GM18502 (cell line): ENCODE measurements at regions not wholly inside any gene's neighbourhood (a gene's known extent, or its start where the extent isn't known, plus 50 kb on each side); places are given as distances from the start of the nearest gene placed in this dataset.

ENCODE experiments used
- ATAC-seq: cut with Tn5 transposase; IDR thresholded peaks from one replicate; pipeline ENCODE4 v1.9.1; 2021; ENCODE audit warnings: mild to moderate bottlenecking; ENCODE audit not compliant: unreplicated experiment, poor library complexity

- ATAC-seq = no peak
Measured at GRCh38 chr14:48536318-48536717, 860.9 kb upstream of the MDGA2 start.

GRCh38 chr14:48527832-48528231 lies 852.4 kb upstream of the MDGA2 start:
- ATAC-seq = no peak

GRCh38 chr14:48526307-48526706 lies 850.9 kb upstream of the MDGA2 start:
- no peak for ATAC-seq

GRCh38 chr14:48504921-48505320 lies 829.5 kb upstream of the MDGA2 start:
- no peak for ATAC-seq

GRCh38 chr14:48490756-48491155 lies 815.4 kb upstream of the MDGA2 start:
- ATAC-seq = no peak

GRCh38 chr14:48473944-48474343 lies 798.5 kb upstream of the MDGA2 start:
- ATAC-seq = no peak

GRCh38 chr14:48456051-48456450 lies 780.6 kb upstream of the MDGA2 start:
- no peak for ATAC-seq

- no peak for ATAC-seq
Measured at GRCh38 chr14:48454887-48455286, 779.5 kb upstream of the MDGA2 start.

GRCh38 chr14:48452437-48452995 lies 777.1 kb upstream of the MDGA2 start:
- ATAC-seq = no peak

GRCh38 chr14:48435221-48435620 lies 759.8 kb upstream of the MDGA2 start:
- no peak for ATAC-seq

GRCh38 chr14:48430805-48431204 lies 755.4 kb upstream of the MDGA2 start:
- no peak for ATAC-seq

GRCh38 chr14:48429512-48429911 lies 754.1 kb upstream of the MDGA2 start:
- ATAC-seq = no peak

GRCh38 chr14:48417715-48418500 lies 742.5 kb upstream of the MDGA2 start:
- no peak for ATAC-seq

- no peak for ATAC-seq
Measured at GRCh38 chr14:48401321-48401720, 725.9 kb upstream of the MDGA2 start.

- peak; percentile 73 for ATAC-seq
Measured at GRCh38 chr14:48398675-48399282, 723.4 kb upstream of the MDGA2 start.

- ATAC-seq = no peak
Measured at GRCh38 chr14:48391661-48392060, 716.3 kb upstream of the MDGA2 start.

- no peak for ATAC-seq
Measured at GRCh38 chr14:48390346-48390745, 714.9 kb upstream of the MDGA2 start.

GRCh38 chr14:48384821-48385220 lies 709.4 kb upstream of the MDGA2 start:
- ATAC-seq = no peak

GRCh38 chr14:48382961-48383360 lies 707.6 kb upstream of the MDGA2 start:
- ATAC-seq = no peak

GRCh38 chr14:48378541-48378940 lies 703.1 kb upstream of the MDGA2 start:
- ATAC-seq = no peak

GRCh38 chr14:48373981-48374380 lies 698.6 kb upstream of the MDGA2 start:
- ATAC-seq = no peak

GRCh38 chr14:48350971-48351370 lies 675.6 kb upstream of the MDGA2 start:
- no peak for ATAC-seq
